Breast epithelium (tissue), 4 donors: ENCODE measurements at regions not wholly inside any gene's neighbourhood (a gene's known extent, or its start where the extent isn't known, plus 50 kb on each side); places are given as distances from the start of the nearest gene placed in this dataset.

Experiments
- DNase-seq, 2 donors: peaks; one replicate each; pipeline ENCODE4 v3.0.0-alpha.2; 2019; ENCODE audit warnings: low spot score in 2 of 2
- H3K27ac ChIP-seq, 2 donors: fragments of 200-600 bp; sonication (generic) in 1 of 2; one replicate each; pipeline ENCODE4 v1.5.1; 2016 to 2019; ENCODE audit warnings: mild to moderate bottlenecking in 1 of 2
- H3K27me3 ChIP-seq, 2 donors: fragments of 200-600 bp; sonication (generic) in 1 of 2; one replicate each; pipeline versions ENCODE4 v1.5.1 to v1.6.0; 2017 to 2019; ENCODE audit warnings: control low read depth in 1 of 2, mild to moderate bottlenecking in 1 of 2
- H3K36me3 ChIP-seq: fragments of 200-600 bp; one replicate; pipeline ENCODE4 v1.5.1; 2019
- H3K4me1 ChIP-seq, 2 donors: fragments of 200-600 bp; sonication (generic); one replicate each; pipeline ENCODE4 v1.5.1; 2016 to 2019; ENCODE audit warnings: control low read depth in 1 of 2
- H3K4me3 ChIP-seq, 3 donors: fragments of 200-600 bp; sonication (generic); 1 replicate in 2 of 3; 2 replicates in 1 of 3; pipeline ENCODE4 v1.5.1; 2016 to 2019; ENCODE audit warnings: mild to moderate bottlenecking in 3 of 3, moderate library complexity in 2 of 3
- H3K9me3 ChIP-seq, 2 donors: fragments of 200-600 bp; sonication (generic) in 1 of 2; one replicate each; pipeline ENCODE4 v1.5.1; 2016 to 2019; ENCODE audit warnings: control low read depth in 1 of 2
- CTCF ChIP-seq, 3 donors: fragments of 450-650 bp; IDR thresholded peaks; one replicate each; pipeline ENCODE4 v1.5.1; 2016 to 2017; ENCODE audit warnings: antibody characterized with exemption in 3 of 3, mild to moderate bottlenecking in 3 of 3, moderate library complexity in 3 of 3
- POLR2A ChIP-seq: fragments of 450-650 bp; IDR thresholded peaks from one replicate; pipeline ENCODE4 v1.6.1; 2016; ENCODE audit warnings: antibody characterized with exemption, mild to moderate bottlenecking, moderate library complexity
- POLR2AphosphoS5 ChIP-seq, 3 donors: sonication (generic); formaldehyde crosslinking; IDR thresholded peaks; one replicate each; pipeline ENCODE4 v1.6.1; 2017; ENCODE audit warnings: antibody characterized with exemption in 3 of 3
- intact Hi-C: fragments of 100-400 bp; cut with DNase I; formaldehyde crosslinking; loops from one replicate; pipeline ENCODE4 v1.15.1; 2023; ENCODE audit warnings: low total_unique reads

GRCh38 chr3:146672941-146673340 lies 67.8 kb upstream of the PLSCR5 start:
- intact Hi-C loops: no loop called here
- no peak for TF ChIP-seq POLR2A
- no peak for TF ChIP-seq POLR2AphosphoS5 (IDR thresholded peaks at IDR 0.05)
- no peak for TF ChIP-seq CTCF (IDR thresholded peaks at IDR 0.05)

GRCh38 chr3:146664403-146664802 lies 59.3 kb upstream of the PLSCR5 start:
- Histone ChIP-seq H3K9me3 (peaks cover 0 to under 1% of the 10 kb centered on the region in 2 donors), H3K27ac (no peak overlapping the region), H3K4me1 (no peaks in the 10 kb centered on the region), H3K4me3 (no peak overlapping the region), H3K27me3 (no peaks in the 10 kb centered on the region), H3K36me3 (no peaks in the 10 kb centered on the region)
- DNase-seq: no peak
- no peak for TF ChIP-seq POLR2A
- no peak for TF ChIP-seq CTCF (IDR thresholded peaks at IDR 0.05)
- no peak for TF ChIP-seq POLR2AphosphoS5 (IDR thresholded peaks at IDR 0.05)
- intact Hi-C loops: no loop called here

More at GRCh38 chr3:146672941-146673340, 67.8 kb upstream of the PLSCR5 start:
- Histone ChIP-seq H3K9me3 (no peaks in the 10 kb centered on the region), H3K4me3 (no peak overlapping the region), H3K4me1 (no peaks in the 10 kb centered on the region), H3K27me3 (no peaks in the 10 kb centered on the region), H3K36me3 (no peaks in the 10 kb centered on the region), H3K27ac (no peak overlapping the region)
- no peak for DNase-seq

GRCh38 chr3:146658841-146659240 lies 53.7 kb upstream of the PLSCR5 start:
- Histone ChIP-seq H3K9me3 (peaks cover 0 to 7% of the 10 kb centered on the region in 2 donors), H3K4me3 (no peak overlapping the region), H3K27me3 (no peaks in the 10 kb centered on the region), H3K4me1 (no peaks in the 10 kb centered on the region), H3K27ac (no peak overlapping the region), H3K36me3 (no peaks in the 10 kb centered on the region)
- no peak for DNase-seq
- no peak for TF ChIP-seq POLR2A
- no peak for TF ChIP-seq POLR2AphosphoS5 (IDR thresholded peaks at IDR 0.05)
- no peak for TF ChIP-seq CTCF (IDR thresholded peaks at IDR 0.05)
- intact Hi-C loops: no loop called here

- TF ChIP-seq POLR2A (no peak), POLR2AphosphoS5 (IDR thresholded peaks at IDR 0.05) (no peak), CTCF (IDR thresholded peaks at IDR 0.05) (no peak)
- no peak for DNase-seq
- H3K27me3 ChIP-seq: no peaks in the 10 kb centered on the region
- H3K36me3 ChIP-seq: no peaks in the 10 kb centered on the region
- peaks cover 0 to 7% of the 10 kb centered on the region in 2 donors for H3K9me3 ChIP-seq
- no peaks in the 10 kb centered on the region for H3K4me1 ChIP-seq
- intact Hi-C loops: no loop called here
- no peak overlapping the region for H3K27ac ChIP-seq
- H3K4me3 ChIP-seq: no peak overlapping the region
Observed at GRCh38 chr3:146655333-146655996, 50.3 kb upstream of the PLSCR5 start.
